Stimulated activated CD4-positive, alpha-beta T cell treated with anti-CD3 and anti-CD28 coated beads, Interleukin-12 subunit alpha, Interleukin-12 subunit beta, amount 100 ng/mL, for 48 hours (primary cell): ENCODE measurements at regions not wholly inside any gene's neighbourhood (a gene's known extent, or its start where the extent isn't known, plus 50 kb on each side); places are given as distances from the start of the nearest gene placed in this dataset.

Experiments
- DNase-seq, 3 donors: peaks; one replicate each; pipeline ENCODE4 v3.0.0-alpha.2; 2020; ENCODE audit warnings: low read depth in 2 of 3, low spot score in 1 of 3

DNA sequence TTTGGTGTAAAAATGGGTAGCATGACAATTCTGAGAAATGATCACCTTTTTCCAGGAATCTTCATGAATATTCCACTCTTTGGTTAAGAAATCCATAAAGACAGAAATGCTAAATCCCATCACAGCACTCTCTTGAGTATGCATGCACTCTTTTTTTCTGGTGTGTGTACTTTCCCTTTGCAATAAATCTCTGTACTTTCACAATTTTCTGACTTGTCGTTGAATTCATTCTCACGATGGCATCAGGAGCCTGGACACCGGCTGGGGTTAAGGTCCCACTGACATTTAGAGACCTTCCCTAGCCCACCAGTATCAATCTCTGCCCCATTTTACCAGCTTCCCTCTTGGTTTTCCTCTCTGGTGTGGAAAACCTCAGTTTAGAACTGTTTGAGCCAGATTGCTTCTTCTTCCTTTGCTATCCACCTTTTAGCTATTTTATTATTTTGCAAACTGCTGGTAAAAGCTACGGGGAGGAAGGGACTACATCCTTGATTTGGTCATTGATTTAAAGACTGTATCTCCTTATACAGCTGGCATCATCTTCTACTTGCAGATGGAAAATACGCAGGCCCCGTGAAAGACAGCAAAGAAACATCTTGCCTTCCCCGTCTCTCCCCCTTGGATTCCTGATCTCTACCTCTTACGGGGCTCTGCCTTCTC lies 59.9 kb upstream of the ZFR start:
- no peak for DNase-seq

GRCh38 chr5:32503261-32503660 lies 58.7 kb upstream of the ZFR start:
- no peak for DNase-seq

- no peak for DNase-seq
These were observed 56.8 kb upstream of the ZFR start for GRCh38 chr5:32501071-32502002.

DNA sequence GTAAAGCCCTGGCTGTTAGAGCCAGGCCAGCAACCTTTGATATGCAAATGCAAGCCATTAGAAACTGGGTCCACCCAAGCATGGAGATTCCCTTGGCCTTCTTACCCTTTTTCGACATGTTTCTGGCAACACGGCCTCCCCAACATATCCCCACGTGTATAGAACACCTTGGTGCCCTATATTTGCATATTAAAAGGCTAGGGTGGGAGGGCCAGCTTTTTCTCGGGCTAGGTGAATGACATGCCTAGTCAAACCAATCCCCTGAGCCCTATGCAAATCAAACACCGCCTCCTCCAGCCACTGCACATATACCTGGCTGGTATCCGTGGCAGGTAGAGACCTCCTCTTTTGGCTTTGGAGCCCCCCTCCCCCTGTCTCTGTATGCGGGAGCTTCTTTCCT lies 55.6 kb upstream of the ZFR start:
- DNase-seq: no peak

DNA sequence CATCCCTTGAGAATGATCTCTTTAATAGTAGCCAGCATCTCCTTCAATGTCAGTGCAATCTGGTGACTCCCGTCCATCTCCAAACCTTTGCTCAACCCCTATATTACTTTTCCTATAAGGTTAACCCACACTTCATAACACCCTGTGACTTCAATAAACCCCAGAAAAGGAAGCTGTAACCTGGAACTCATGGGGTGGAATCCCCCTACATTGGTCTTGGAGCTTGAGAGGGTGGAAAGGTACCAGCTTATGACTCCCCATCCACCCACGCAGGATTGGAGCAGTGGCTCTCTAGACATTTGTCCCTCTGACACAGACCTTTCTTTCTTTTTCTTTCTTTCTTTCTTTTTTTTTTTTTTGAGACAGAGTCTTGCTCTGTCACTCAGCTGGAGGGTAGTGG lies 54.7 kb upstream of the ZFR start:
- peak in 1 of 3 donors; percentile 8 for DNase-seq

DNA sequence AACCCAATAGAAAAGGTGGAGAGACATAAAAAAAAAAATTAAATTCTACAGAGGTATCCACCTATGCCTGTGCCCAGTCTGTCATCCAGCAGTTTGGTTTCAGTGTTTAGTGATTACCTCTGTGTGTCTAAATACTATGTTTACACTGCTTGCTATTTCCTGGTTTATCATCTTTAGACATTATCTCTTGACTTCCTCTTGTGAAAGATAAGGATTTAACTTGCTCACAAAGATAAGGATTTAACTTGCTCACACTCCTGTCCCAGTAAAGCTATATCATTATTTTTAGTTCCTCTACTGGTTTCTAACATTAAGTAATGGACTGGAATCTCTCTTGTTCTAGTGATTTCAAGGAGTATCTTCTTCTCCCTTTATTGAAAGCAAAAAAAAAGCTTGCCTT lies 53.9 kb upstream of the ZFR start:
- DNase-seq: no peak

DNA sequence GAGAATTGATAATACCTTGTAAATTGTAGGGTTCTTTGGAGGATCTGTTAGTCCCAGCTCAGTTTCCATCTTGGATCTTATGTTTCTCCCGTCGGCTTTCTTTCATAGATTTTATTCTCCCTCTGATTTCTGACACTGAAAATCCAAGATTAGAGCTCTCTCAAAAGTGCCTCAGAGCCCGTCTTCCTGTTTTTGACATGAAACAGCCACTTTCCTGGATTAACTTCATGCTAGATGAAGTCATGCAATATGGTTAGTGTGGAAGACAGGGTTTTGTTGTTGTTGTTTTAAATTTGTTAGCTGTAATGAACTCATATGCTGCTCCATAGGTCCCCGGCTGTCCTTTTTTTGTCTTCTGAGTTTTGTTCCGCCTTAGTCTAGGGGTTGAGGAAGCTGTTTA lies 51.6 kb upstream of the ZFR start:
- no peak for DNase-seq

GRCh38 chr5:32494827-32495226 lies 50.3 kb upstream of the ZFR start:
- DNase-seq: no peak
